Activated CD8-positive, alpha-beta memory T cell treated with anti-CD3 and anti-CD28 coated beads for 24 hours (primary cell): ENCODE measurements at regions not wholly inside any gene's neighbourhood (a gene's known extent, or its start where the extent isn't known, plus 50 kb on each side); places are given as distances from the start of the nearest gene placed in this dataset.
"Not testable (repeated sequence)": the region's sequence is repeated elsewhere in the genome, so short reads cannot be mapped to it uniquely, and the experiment has no call there.

ENCODE experiments used
- DNase-seq: peaks from one replicate; pipeline ENCODE4 v3.0.0-alpha.2; 2020

GRCh38 chr1:242723044-242723716, 198.7 kb upstream of the PLD5 start:
- DNase-seq: no peak

DNA sequence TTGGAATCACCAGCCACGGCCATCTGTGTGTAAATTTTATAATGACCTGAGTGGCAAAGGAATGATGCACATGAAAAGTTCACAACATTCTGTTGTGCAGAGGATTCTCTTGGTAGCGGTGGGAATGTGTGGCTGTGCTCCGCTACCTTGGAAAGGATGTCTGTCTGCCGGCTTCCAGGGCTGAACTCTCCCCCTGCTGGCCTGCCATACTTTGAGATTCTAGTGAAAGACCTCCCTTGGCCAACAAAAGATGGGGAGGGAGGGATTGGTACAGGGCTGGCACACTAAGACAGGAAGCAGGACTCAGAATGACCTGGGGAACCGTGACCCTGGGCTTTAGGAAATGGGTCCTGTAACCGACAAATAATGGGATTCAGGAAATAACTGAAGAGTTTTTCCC, 194.5 kb upstream of the PLD5 start:
- DNase-seq: no peak

DNA sequence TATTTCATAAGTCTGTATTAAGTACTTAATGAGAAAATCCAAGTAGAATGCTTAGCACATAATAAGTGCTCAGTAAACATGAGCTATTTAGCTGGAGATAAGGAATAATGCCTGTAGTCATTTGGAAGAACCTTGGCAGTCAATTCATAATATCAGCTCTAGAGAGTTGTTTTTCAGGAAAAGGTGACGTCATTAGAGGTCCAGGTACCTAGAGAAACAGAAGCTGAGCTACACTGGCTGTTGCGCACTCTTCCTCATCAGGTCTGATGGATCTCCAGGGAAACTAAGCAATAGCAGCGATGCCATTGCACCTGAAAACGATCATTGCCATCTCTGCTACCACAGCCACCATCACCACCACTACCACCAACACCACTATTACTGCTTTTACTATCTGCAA, 187.8 kb upstream of the PLD5 start:
- no peak for DNase-seq

DNA sequence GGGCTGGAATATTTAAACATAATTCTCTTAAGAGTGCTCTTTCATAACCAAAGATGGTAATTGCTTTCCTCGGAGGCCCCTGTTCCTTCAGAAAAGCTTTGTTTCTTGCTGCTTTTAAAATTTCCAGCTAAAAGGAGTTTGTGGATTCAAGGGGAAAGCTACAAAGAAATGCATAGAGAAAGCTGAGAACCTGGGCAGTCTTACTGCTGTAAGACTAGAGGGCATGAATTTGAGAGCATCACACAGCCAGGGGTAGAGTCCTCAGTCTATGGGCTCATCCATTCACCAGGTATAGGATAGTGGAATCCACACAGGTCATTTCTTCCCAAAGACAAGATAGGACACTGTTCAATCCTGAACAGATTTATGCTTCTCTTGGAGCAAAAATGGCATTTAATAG, 186.3 kb upstream of the PLD5 start:
- DNase-seq: no peak

GRCh38 chr1:242710286-242710685, 185.8 kb upstream of the PLD5 start:
- no peak for DNase-seq

GRCh38 chr1:242703467-242703866, 179.0 kb upstream of the PLD5 start:
- DNase-seq: no peak

- no peak for DNase-seq
Measured at GRCh38 chr1:242692988-242693387, 168.5 kb upstream of the PLD5 start.

DNA sequence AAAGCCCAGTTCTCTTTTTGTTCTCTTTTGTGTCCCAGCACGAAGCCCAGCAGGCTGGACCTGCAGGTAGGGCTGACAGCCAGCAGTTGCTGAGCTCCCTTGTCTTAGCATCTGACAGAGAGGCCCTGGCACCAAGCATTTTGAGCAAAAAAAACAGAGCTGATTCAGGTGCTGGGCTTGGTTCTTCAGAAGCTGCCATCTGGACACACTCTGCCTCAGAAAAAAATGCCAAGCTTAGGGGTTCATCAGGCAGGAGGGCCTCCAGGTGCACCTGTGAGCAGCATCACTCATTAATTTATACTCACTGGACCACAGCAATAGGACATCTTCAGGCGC, 167.1 kb upstream of the PLD5 start:
- no peak for DNase-seq

DNA sequence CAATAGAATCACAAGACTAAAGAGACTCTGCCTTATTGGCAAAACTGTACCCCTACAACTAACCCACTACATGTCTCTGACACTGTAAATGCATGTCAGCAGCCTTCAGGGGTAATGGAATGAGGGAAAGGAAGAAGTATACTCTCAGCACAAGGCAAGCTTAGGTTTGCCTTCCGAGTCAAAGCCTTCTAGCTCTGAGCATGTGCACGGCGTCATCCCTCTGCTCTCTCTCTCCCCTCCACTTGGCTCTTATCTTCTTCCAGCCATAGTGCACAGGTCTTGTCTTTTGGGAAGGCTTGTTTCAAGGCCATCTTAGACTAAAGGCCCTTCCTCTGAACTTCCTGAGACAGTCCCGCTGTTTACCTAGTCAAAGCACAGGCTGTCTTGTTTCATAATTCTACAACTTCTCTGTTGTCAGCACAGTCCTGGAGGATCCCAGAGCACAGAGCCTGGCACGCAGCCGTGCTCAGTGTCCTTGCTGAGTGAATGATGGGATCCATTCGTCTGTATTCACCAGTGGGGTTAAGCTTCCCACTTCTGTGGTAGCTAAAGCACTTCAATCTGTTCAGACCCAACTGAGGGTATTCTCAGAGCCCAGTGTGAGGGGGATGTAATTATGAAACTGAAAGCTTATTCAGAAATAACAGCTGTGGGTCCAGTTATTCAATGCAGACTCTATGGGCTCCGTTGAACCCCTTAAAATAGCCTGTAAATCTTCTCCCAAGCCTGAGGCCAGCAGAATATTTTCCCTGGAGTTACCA, 166.5 kb upstream of the PLD5 start:
- no peak for DNase-seq

DNA sequence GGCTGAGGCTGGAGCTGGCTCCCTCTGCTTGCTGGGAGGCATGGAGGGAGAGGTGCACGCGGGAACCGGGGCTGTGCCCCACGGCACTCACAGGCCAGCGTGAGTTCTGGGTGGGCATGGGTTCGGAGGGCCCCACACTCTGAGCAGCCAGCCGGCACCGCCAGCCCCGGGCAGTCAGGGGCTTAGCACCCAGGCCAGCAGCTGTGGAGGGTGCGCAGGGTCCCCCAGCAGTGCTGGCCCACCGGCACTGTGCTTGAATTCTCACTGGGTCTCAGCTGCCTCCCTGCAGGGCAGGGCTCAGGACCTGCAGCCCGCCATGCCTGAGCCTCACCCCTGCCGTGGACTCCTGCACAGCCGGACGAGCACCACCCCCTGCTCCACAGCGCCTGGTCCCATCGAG, 164.9 kb upstream of the PLD5 start:
- DNase-seq: no peak

DNA sequence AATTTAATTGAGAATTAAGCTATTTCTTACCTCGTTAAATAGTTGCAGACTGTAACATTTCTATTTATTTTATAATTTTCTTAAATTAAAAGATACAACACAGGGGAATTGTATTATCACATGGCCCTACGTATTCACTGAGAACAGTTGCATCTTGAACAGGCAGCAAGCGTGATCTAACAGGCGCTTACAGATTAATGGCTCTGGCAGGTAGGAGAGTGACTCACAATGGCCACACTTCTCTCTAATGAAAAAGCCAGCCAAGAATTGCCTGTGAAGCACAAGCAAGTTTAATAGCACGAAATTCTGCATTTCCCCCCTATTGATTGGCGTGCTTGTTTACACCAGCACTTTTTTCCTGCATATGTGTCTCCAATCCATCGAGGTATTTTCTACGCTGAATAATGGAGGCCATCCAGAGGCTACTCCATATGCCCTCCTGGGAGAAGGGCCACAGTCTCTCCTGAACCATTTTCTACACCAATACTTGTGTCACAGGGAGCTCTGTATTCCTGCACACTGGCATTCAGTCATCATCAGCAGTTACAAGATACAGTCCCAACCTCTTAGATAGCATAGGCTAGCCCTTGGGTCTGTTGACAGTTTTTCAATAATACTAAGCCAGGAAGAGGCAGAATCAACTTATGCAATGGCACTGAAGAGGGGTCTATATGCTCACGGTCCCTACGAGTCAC, 150.6 kb upstream of the PLD5 start:
- DNase-seq: no peak

- DNase-seq: no peak
Measured at GRCh38 chr1:242673652-242674051, 149.2 kb upstream of the PLD5 start.

- DNase-seq: not testable (repeated sequence)
Measured at GRCh38 chr1:242673165-242673564, 148.7 kb upstream of the PLD5 start.

DNA sequence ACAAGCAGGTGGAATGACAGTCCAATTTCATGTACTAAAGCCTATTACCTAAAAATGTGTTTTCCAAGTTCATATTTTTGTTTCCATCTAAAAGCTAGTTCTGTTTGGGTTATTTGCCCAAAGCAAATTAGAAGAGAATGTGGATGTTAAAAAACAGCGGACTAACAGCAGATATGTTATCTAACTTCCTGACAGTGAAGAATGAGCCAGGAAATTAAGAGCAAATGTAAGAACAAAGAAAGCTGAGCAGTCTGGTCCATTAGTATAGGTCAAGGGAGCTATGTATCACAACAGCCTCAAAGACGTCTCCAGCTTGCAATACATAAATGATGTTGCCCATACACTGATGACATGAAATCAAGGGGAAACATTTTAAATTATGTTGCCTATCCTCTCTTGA, 145.5 kb upstream of the PLD5 start:
- DNase-seq: no peak

- no peak for DNase-seq
Measured at GRCh38 chr1:242662886-242663285, 138.4 kb upstream of the PLD5 start.

DNA sequence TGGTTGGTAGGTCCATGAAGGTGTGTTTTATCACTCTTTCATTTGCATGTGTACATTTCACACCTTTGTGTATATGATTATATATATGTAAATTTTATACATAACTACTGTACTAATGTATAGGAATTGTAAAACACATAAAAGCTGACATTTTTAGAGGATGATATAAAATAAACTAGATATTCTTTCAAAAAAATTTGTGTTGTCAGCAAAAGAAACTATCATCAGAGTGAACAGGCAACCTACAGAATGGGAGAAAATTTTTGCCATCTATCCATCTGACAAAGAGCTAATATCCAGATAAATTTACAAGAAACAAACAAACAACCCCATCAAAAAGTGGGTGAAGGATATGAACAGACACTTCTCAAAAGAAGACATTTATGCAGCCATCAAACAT, 129.3 kb upstream of the PLD5 start:
- DNase-seq: not testable (repeated sequence)

DNA sequence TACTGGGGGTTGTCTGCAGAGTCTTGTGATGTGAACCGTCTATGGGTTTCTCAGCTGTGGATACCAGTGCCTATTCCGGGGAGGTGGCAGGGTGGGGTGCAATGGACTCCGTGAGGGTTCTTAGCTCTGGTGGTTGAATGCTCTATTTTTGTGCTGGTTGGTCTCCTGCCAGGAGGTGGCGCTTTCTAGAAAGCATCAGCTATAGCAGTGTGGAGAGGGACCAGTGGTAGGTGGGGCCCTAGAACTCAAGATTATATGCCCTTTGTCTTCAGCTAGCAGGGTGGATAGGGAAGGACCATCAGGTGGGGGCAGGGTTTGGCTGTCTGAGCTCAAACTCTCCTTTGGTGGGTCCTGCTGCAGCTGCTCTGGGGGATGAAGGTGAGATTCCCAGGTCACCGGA, 127.3 kb upstream of the PLD5 start:
- no peak for DNase-seq

DNA sequence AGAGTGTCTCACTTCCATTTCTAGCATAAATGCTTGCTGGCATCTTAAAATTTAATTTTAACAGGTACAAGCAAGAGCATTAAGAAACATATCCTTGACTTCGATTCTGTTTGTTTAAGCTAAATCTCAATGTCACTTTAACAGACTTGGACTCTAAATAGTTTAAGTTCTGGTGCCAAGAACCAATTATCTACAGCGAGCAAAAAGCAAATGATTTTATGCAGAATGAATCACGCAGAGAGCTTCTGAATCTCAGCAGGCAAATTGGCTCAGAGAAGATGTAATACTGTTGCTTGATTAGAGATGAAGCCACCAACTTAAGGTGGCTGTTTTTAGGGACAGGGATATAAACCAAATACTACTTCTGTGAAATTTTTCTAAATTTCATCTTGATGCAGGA, 117.0 kb upstream of the PLD5 start:
- DNase-seq: no peak

- no peak for DNase-seq
Measured at GRCh38 chr1:242639104-242639503, 114.6 kb upstream of the PLD5 start.

DNA sequence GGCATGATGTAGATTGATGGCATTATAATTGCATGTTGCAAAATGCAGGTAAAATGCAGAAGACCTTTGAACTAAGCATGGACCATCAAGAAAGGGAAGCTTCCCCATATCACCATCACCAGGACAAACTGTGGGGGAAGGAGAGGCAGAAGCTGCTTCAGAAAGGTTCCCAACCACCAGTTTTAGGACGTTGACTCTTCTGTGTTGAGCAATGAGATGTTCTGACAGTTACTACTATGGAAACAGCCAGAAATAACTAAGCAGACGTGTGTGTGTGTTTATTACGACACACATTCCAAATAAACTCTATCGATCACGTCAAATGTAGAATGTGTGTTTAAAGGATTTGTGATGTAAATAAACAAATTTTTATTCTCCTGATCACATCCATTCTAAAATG, 110.2 kb upstream of the PLD5 start:
- DNase-seq: no peak

DNA sequence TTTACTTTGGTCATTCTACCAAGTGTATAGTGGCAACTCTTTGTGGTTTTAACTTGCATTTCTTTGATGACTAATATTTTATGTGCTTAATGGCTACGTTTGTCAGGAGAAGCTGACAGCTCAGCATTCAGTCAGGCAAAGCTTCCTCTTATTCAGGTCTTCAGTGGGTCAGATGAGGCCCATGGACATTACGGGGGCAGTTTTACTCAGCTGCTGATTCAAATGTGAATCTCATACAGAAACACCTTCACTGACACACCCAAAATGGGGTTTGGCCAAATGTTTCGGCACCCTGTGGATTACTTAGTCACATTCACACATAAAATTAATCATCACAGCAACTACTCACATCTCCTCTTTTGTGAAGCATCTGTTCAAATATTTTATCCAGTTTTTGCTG, 104.9 kb upstream of the PLD5 start:
- DNase-seq: no peak

DNA sequence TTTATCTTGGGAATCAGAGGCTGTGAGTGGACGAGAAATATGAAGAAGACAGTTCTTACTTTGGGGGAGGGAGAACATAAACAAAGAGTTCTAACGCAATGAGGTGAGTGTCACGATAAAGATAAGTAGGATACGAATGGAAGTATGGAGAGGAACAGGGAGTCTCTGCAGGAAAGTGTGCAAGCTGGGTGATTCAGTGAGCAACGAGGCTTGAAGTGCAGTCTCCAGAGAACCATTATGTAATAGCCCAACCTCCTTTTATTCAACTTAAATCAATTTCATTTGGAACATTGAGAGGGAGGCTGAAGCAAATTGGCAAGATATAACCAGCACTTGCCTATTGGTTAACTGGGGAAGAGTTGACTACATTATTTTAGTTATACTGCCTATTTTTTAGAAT, 99.3 kb upstream of the PLD5 start:
- DNase-seq: no peak

DNA sequence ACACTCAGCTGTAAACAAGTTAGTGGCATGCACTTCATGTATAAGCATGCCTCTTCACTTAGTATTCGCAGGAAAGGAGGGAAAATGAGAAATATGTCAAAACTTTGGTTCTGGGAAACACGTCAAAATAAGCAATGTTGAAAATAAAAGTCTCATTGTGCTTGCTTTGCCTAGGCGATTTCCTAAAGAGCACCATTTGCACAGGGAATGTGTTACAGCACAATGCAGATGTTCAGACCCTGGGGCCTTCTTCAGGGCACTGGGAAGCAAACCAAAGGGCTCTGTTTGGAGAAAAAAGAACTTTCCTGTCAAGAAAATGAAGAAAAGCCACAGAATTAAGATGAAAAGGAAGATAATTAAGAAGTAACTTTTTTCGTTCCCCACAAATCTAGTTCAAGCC, 98.6 kb upstream of the PLD5 start:
- no peak for DNase-seq

DNA sequence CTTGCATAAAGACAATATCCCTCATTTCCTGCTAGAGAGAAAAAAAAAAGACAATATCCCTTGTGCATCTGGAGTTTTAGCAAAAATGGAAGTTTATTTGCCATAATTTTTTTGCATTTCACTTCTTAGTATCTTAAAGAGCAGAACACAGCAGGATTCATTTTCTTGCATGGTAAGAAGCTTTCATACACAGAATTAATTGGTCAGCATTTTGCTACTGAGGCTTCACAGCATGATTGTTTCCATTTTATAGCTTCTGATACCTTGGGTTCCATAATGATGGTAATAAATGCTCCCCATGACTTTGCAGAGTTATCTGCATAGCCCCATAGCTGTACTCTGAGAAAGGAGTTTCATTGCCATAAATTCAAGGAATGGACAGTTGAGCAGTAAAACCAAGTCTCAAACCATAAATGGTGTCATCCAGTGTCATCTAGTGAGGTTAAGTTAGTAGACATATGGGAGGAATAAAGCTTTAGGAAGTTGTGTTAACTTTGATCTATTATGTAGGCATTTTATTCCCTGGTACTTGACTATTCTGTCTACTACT, 88.8 kb upstream of the PLD5 start:
- no peak for DNase-seq
